MCF 10A (cell line): ENCODE measurements at regions not wholly inside any gene's neighbourhood (a gene's known extent, or its start where the extent isn't known, plus 50 kb on each side); places are given as distances from the start of the nearest gene placed in this dataset.

ENCODE experiments used
- BruUV-seq: library from RNA; stranded (reverse); fragments of 400-500 nt; replicated peaks from 2 replicates; lab custom pipeline; 2021; lab: Mats Ljungman, UMichigan
- CTCF ChIA-PET: fragments of 300-600 bp; sonication (Branson Sonifier 250); formaldehyde crosslinking; extraction: SDS; loops from one replicate; lab custom pipeline; 2021; ENCODE audit warnings: antibody characterized with exemption, inconsistent platforms; lab: Yijun Ruan, JAX
- POLR2A ChIA-PET: fragments of 300-600, 350-650 bp; sonication (Branson Sonifier 250); formaldehyde crosslinking; extraction: SDS; loops from one replicate; lab custom pipeline; 2020; ENCODE audit warnings: antibody characterized with exemption, inconsistent platforms; lab: Yijun Ruan, JAX
- DNase-seq: peaks from one replicate; pipeline ENCODE4 v3.0.0-alpha.2; 2018; ENCODE audit not compliant: unreplicated experiment
- H3K27ac Mint-ChIP-seq: one replicate; pipeline ENCODE4 v1.8.0; 2022; ENCODE audit warnings: mild to moderate bottlenecking, low read depth, mixed read lengths; ENCODE audit not compliant: unreplicated experiment
- H3K27me3 Mint-ChIP-seq: one replicate; pipeline ENCODE4 v1.8.0; 2022; ENCODE audit warnings: mixed read lengths; ENCODE audit not compliant: insufficient read depth, unreplicated experiment
- H3K36me3 Mint-ChIP-seq: one replicate; pipeline ENCODE4 v1.8.0; 2022; ENCODE audit warnings: mild to moderate bottlenecking, moderate library complexity, mixed read lengths; ENCODE audit not compliant: insufficient read depth, unreplicated experiment
- H3K4me1 Mint-ChIP-seq: one replicate; pipeline ENCODE4 v1.8.0; 2022; ENCODE audit warnings: mixed read lengths; ENCODE audit not compliant: insufficient read depth, unreplicated experiment
- H3K4me3 Mint-ChIP-seq: one replicate; pipeline ENCODE4 v1.8.0; 2022; ENCODE audit warnings: mild to moderate bottlenecking, moderate library complexity, mixed read lengths; ENCODE audit not compliant: unreplicated experiment
- H3K9me3 Mint-ChIP-seq: one replicate; pipeline ENCODE4 v1.8.0; 2022; ENCODE audit warnings: mixed read lengths; ENCODE audit not compliant: unreplicated experiment
- intact Hi-C: fragments of 100-400 bp; cut with micrococcal nuclease; formaldehyde crosslinking; loops from 2 replicates; pipeline ENCODE4 v1.14.1; 2022
- TF ChIP-seq, protein P1 (sequence below): fragments of 200-600 bp; IDR thresholded peaks from one replicate; pipeline ENCODE4 v1.8.0; 2022; ENCODE audit warnings: antibody characterized with exemption, mild to moderate bottlenecking; ENCODE audit not compliant: unreplicated experiment

- ChIA-PET POLR2A (no interaction called here), CTCF (no interaction called here)
- Mint-ChIP-seq H3K27me3 (peaks cover 59% of the 10 kb centered on the region), H3K4me1 (no peaks in the 10 kb centered on the region), H3K4me3 (no peak overlapping the region), H3K27ac (no peak overlapping the region), H3K9me3 (no peaks in the 10 kb centered on the region), H3K36me3 (no peaks in the 10 kb centered on the region)
- TF ChIP-seq, protein P1, sequence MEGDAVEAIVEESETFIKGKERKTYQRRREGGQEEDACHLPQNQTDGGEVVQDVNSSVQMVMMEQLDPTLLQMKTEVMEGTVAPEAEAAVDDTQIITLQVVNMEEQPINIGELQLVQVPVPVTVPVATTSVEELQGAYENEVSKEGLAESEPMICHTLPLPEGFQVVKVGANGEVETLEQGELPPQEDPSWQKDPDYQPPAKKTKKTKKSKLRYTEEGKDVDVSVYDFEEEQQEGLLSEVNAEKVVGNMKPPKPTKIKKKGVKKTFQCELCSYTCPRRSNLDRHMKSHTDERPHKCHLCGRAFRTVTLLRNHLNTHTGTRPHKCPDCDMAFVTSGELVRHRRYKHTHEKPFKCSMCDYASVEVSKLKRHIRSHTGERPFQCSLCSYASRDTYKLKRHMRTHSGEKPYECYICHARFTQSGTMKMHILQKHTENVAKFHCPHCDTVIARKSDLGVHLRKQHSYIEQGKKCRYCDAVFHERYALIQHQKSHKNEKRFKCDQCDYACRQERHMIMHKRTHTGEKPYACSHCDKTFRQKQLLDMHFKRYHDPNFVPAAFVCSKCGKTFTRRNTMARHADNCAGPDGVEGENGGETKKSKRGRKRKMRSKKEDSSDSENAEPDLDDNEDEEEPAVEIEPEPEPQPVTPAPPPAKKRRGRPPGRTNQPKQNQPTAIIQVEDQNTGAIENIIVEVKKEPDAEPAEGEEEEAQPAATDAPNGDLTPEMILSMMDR = no peak
- no TSS peak for BruUV-seq
- intact Hi-C loops = no loop called here
- DNase-seq = no peak
These were observed 125.3 kb upstream of the RUNX3 start for GRCh38 chr1:25055324-25055780.

DNA sequence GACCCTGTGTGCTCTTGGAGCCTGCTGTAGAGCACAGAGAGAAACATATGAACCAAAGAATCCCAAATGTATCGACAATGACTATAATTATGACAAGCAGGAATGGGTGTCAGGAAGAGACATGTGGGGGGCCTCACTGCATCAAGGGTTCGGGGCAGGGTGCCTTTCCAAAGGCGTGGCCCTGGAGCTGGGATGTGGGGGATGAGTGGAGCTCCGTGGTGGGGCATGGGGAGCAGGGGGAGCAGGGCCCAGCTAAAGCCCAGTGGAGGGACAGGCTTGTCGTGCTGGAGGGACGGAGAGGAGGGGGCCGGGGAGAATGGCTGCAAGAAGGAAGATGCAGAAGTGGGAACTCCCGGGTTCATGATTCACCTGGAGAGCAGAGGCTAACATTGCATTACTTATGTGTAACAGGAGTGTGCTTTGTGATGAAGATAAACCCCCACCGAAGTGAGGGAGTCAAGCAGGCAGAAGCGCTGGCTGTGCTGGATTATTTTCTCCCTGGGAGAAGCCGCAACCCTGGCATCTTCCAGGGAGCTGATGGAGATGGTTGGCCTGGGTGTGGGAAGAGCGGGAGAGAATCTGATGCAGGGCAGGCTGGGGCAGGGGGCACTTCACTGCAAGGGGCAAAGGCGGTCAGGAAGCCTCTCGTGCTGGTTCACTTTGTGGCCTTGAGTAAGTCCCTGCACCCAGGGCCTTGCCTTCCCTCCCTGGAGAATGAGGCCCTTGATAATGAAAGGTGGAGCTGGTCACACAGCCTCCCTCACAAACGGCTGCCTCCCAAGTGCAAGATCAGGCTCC lies 124.6 kb upstream of the RUNX3 start:
- H3K36me3 Mint-ChIP-seq = no peaks in the 10 kb centered on the region
- no peak for DNase-seq
- peaks cover 60% of the 10 kb centered on the region for H3K27me3 Mint-ChIP-seq
- H3K9me3 Mint-ChIP-seq = no peaks in the 10 kb centered on the region
- no peak overlapping the region for H3K27ac Mint-ChIP-seq
- no peak overlapping the region for H3K4me3 Mint-ChIP-seq
- CTCF ChIA-PET = interaction anchor here (0.6 kb wide), 1 partner anchor 20 kb away, joined by 3 read pairs; no protein-coding TSS in a partner anchor
- no peaks in the 10 kb centered on the region for H3K4me1 Mint-ChIP-seq
- POLR2A ChIA-PET = no interaction called here
- intact Hi-C loops = no loop called here
- BruUV-seq = no TSS peak
- TF ChIP-seq, protein P1 = no peak

- no TSS peak for BruUV-seq
- no peaks in the 10 kb centered on the region for H3K4me1 Mint-ChIP-seq
- CTCF ChIA-PET = interaction anchor here (0.8 kb wide), 1 partner anchor 12 kb away, joined by 4 read pairs; no protein-coding TSS in a partner anchor
- intact Hi-C loops = no loop called here
- H3K27me3 Mint-ChIP-seq = peaks cover 61% of the 10 kb centered on the region
- H3K27ac Mint-ChIP-seq = no peak overlapping the region
- no peaks in the 10 kb centered on the region for H3K36me3 Mint-ChIP-seq
- TF ChIP-seq, protein P1 = no peak
- H3K9me3 Mint-ChIP-seq = no peaks in the 10 kb centered on the region
- no peak for DNase-seq
- no peak overlapping the region for H3K4me3 Mint-ChIP-seq
- POLR2A ChIA-PET = no interaction called here
These were observed 123.6 kb upstream of the RUNX3 start for GRCh38 chr1:25053576-25054250.

GRCh38 chr1:25051906-25052305 lies 121.8 kb upstream of the RUNX3 start:
- H3K4me3 Mint-ChIP-seq = no peak overlapping the region
- H3K36me3 Mint-ChIP-seq = no peaks in the 10 kb centered on the region
- CTCF ChIA-PET = interaction anchor here (0.5 kb wide), 1 partner anchor 12 kb away, joined by 3 read pairs; no protein-coding TSS in a partner anchor
- TF ChIP-seq, protein P1 = no peak
- intact Hi-C loops = no loop called here
- H3K9me3 Mint-ChIP-seq = no peaks in the 10 kb centered on the region
- no TSS peak for BruUV-seq
- no peaks in the 10 kb centered on the region for H3K4me1 Mint-ChIP-seq
- H3K27ac Mint-ChIP-seq = no peak overlapping the region
- peaks cover 73% of the 10 kb centered on the region for H3K27me3 Mint-ChIP-seq
- DNase-seq = no peak
- POLR2A ChIA-PET = no interaction called here
